ENCODE measurements at regions not wholly inside any gene's neighbourhood (a gene's known extent, or its start where the extent isn't known, plus 50 kb on each side); places are given as distances from the start of the nearest gene placed in this dataset.

GRCh38 chr4:17164666-17165065, 266.2 kb upstream of the LDB2 start:
- TF ChIP-seq CTCF (IDR thresholded peaks at IDR 0.05; ENCODE audit: insufficient read depth, low read depth, low read length, missing control alignments), result no peak
- DNase-seq (ENCODE audit: low read depth), result no peak

DNA sequence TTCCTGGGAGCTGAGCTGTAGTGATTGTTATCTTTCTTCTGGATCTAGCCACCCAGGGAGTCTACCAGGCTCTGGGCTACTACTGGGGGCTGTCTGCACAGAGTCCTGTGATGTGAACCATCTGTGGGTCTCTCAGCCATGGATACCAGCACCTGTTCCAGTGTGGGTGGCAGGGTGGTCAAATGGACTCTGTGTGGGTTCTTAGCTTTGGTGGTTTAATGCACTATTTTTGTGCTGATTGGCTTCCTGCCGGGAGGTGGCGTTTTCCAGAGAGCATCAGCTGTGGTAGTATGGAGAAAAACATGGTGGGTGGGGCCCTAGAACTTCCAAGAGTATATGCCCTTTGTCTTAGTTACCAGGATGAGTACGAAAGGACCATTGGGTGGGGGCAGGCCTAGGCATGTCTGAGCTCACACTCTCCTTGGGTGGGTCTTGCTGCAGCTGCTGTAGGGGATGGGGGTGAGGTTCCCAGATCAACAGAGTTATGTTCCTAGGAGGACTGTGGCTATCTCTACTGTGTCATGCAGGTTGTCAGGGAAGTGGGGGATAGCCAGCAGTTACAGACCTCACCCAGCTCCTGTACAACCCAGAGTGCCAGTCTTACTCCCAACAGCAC, 264.8 kb upstream of the LDB2 start:
- no peak overlapping the region for H3K4me3 ChIP-seq (ENCODE audit: low read depth, low read length)
- TF ChIP-seq CTCF (IDR thresholded peaks at IDR 0.05; ENCODE audit: insufficient read depth, low read depth, low read length, missing control alignments), result no peak
- no peak for DNase-seq (ENCODE audit: low read depth)

More at GRCh38 chr4:17164666-17165065, 266.2 kb upstream of the LDB2 start:
- no peak overlapping the region for H3K4me3 ChIP-seq (ENCODE audit: low read depth, low read length)

- no peak for TF ChIP-seq CTCF (IDR thresholded peaks at IDR 0.05; ENCODE audit: insufficient read depth, low read depth, low read length, missing control alignments)
- no peak for DNase-seq (ENCODE audit: low read depth)
These were observed 258.9 kb upstream of the LDB2 start for GRCh38 chr4:17157304-17157703.

DNA sequence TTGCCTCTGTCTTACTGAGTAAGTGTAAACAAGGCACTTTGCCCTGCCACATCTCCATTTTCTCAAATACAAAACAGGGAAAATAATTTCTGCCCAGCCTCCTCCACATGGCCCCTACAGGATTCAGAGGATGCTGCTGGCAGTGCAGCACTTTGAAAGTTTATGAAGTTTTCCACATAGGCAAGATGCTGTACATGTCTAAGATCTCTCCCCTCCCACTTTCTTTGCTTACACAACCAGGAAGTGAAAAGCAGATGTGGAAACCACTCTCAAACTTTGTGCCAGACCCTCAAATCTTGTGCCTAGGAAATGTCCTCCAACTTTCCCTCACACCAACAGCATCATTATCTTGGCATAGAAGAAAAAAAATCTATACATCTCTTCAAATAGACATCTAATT, 257.0 kb upstream of the LDB2 start:
- no peak overlapping the region for H3K4me3 ChIP-seq (ENCODE audit: low read depth, low read length)
- no peak for DNase-seq (ENCODE audit: low read depth)
- TF ChIP-seq CTCF (IDR thresholded peaks at IDR 0.05; ENCODE audit: insufficient read depth, low read depth, low read length, missing control alignments), result no peak

More at GRCh38 chr4:17157304-17157703, 258.9 kb upstream of the LDB2 start:
- no peak overlapping the region for H3K4me3 ChIP-seq (ENCODE audit: low read depth, low read length)

- no peak for DNase-seq (ENCODE audit: low read depth)
- H3K4me3 ChIP-seq (ENCODE audit: low read depth, low read length), result no peak overlapping the region
- TF ChIP-seq CTCF (IDR thresholded peaks at IDR 0.05; ENCODE audit: insufficient read depth, low read depth, low read length, missing control alignments), result no peak
These were observed 255.1 kb upstream of the LDB2 start for GRCh38 chr4:17153572-17153971.

- no peak overlapping the region for H3K4me3 ChIP-seq (ENCODE audit: low read depth, low read length)
- no peak for DNase-seq (ENCODE audit: low read depth)
- TF ChIP-seq CTCF (IDR thresholded peaks at IDR 0.05; ENCODE audit: insufficient read depth, low read depth, low read length, missing control alignments), result no peak
These were observed 254.6 kb upstream of the LDB2 start for GRCh38 chr4:17152941-17153540.
